Stimulated activated naive CD8-positive, alpha-beta T cell treated with anti-CD3 and anti-CD28 coated beads, Interleukin-15, Interleukin-2, amounts not matched to agents 100 ng/mL and 50 ng/mL, for 24 hours (primary cell): ENCODE measurements at regions not wholly inside any gene's neighbourhood (a gene's known extent, or its start where the extent isn't known, plus 50 kb on each side); places are given as distances from the start of the nearest gene placed in this dataset.
"Not testable (repeated sequence)": the region's sequence is repeated elsewhere in the genome, so short reads cannot be mapped to it uniquely, and the experiment has no call there.

Source experiments
- H3K27ac Mint-ChIP-seq: one replicate; pipeline ENCODE4 v1.8.0; 2021; ENCODE audit warnings: mild to moderate bottlenecking, mixed read lengths
- H3K27me3 Mint-ChIP-seq: one replicate; pipeline ENCODE4 v1.8.0; 2021; ENCODE audit warnings: mixed read lengths
- H3K36me3 Mint-ChIP-seq: one replicate; pipeline ENCODE4 v1.8.0; 2021; ENCODE audit warnings: low read depth, mixed read lengths
- H3K4me1 Mint-ChIP-seq: one replicate; pipeline ENCODE4 v1.8.0; 2021; ENCODE audit warnings: low read depth, mixed read lengths
- H3K4me3 Mint-ChIP-seq: one replicate; pipeline ENCODE4 v1.8.0; 2021; ENCODE audit warnings: mild to moderate bottlenecking, mixed read lengths
- H3K9me3 Mint-ChIP-seq: one replicate; pipeline ENCODE4 v1.8.0; 2021; ENCODE audit warnings: mixed read lengths

DNA sequence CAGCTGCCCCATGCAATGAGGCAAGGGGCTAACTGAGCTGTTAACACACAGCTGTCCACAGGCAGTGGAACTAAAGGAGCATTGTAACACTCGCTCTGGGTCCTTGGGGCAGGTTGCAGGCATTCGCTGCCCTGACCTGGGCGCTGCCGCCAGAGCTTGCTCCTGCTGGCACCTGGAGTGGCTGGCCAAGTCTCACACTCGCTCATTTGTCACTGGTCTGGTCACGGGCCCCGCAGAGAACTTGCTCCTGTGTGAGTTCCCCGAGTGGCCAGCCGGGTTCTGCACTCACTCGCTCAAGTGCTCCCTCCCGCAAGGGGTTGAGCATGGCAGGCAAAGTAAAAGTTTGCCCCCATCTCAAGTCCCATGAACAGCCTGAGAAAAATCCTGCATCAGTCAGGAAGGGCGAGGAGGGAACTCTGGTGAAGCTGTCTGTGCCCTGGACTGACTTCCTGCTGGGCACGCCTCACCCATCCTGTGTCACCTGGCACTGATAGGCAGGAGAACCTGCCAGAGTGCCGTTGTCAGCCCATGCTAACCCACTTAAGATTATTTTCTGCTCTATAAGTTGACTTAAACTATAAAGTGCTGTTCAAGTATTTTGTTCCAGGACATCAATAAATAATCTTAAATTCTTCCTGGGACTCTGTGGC lies 934.8 kb upstream of the GYPC start:
- no peaks in the 10 kb centered on the region for H3K9me3 Mint-ChIP-seq
- H3K4me3 Mint-ChIP-seq: no peak overlapping the region
- H3K27ac Mint-ChIP-seq: no peak overlapping the region
- no peaks in the 10 kb centered on the region for H3K4me1 Mint-ChIP-seq
- H3K36me3 Mint-ChIP-seq: no peaks in the 10 kb centered on the region
- no peaks in the 10 kb centered on the region for H3K27me3 Mint-ChIP-seq

- H3K9me3 Mint-ChIP-seq: peaks cover 12% of the 10 kb centered on the region
- H3K4me3 Mint-ChIP-seq: no peak overlapping the region
- no peaks in the 10 kb centered on the region for H3K36me3 Mint-ChIP-seq
- no peaks in the 10 kb centered on the region for H3K27me3 Mint-ChIP-seq
- H3K27ac Mint-ChIP-seq: no peak overlapping the region
- no peaks in the 10 kb centered on the region for H3K4me1 Mint-ChIP-seq
Observed at GRCh38 chr2:125730921-125731320, 925.0 kb upstream of the GYPC start.

- Mint-ChIP-seq H3K9me3 (peaks cover 16% of the 10 kb centered on the region), H3K4me3 (no peak overlapping the region), H3K4me1 (no peaks in the 10 kb centered on the region)
Observed at GRCh38 chr2:125736306-125736705, 919.7 kb upstream of the GYPC start.

GRCh38 chr2:125745514-125745913 lies 910.4 kb upstream of the GYPC start:
- Mint-ChIP-seq H3K27ac (no peak overlapping the region), H3K4me3 (no peak overlapping the region), H3K9me3 (no peaks in the 10 kb centered on the region), H3K36me3 (no peaks in the 10 kb centered on the region), H3K27me3 (no peaks in the 10 kb centered on the region), H3K4me1 (no peaks in the 10 kb centered on the region)

More at GRCh38 chr2:125736306-125736705, 919.7 kb upstream of the GYPC start:
- Mint-ChIP-seq H3K27me3 (no peaks in the 10 kb centered on the region), H3K27ac (no peak overlapping the region), H3K36me3 (no peaks in the 10 kb centered on the region)

GRCh38 chr2:125746321-125747164 lies 909.4 kb upstream of the GYPC start:
- Mint-ChIP-seq H3K36me3 (no peaks in the 10 kb centered on the region), H3K27ac (no peak overlapping the region), H3K4me3 (no peak overlapping the region), H3K4me1 (no peaks in the 10 kb centered on the region), H3K27me3 (no peaks in the 10 kb centered on the region), H3K9me3 (no peaks in the 10 kb centered on the region)

- Mint-ChIP-seq H3K27ac (no peak overlapping the region), H3K4me3 (no peak overlapping the region), H3K36me3 (no peaks in the 10 kb centered on the region), H3K27me3 (no peaks in the 10 kb centered on the region), H3K9me3 (no peaks in the 10 kb centered on the region), H3K4me1 (no peaks in the 10 kb centered on the region)
Observed at GRCh38 chr2:125747165-125747425, 908.9 kb upstream of the GYPC start.

DNA sequence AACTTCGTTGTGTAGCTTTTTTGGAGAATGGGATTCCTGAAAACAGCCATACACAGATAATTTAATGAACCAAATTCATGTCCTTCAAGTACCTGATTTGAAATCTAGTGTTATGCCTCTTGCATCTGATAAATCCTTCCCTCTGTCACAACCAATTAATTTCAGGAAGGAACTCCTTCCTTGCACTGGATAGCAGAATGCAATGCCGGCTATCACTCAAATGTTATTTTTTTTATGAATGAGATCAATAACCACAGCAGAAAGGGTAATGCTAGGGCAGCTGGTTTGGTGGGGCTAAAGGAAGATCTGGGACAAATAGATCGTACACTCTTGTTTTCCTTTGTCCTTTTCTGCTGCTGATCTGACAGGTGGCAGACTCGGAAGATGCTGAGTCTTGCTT lies 899.5 kb upstream of the GYPC start:
- Mint-ChIP-seq H3K36me3 (no peaks in the 10 kb centered on the region), H3K4me1 (no peaks in the 10 kb centered on the region), H3K9me3 (peaks cover 10% of the 10 kb centered on the region), H3K27me3 (no peaks in the 10 kb centered on the region), H3K27ac (no peak overlapping the region), H3K4me3 (no peak overlapping the region)

- H3K9me3 Mint-ChIP-seq: peaks cover 24% of the 10 kb centered on the region
- H3K27ac Mint-ChIP-seq: no peak overlapping the region
- no peak overlapping the region for H3K4me3 Mint-ChIP-seq
- H3K27me3 Mint-ChIP-seq: no peaks in the 10 kb centered on the region
- no peaks in the 10 kb centered on the region for H3K4me1 Mint-ChIP-seq
- no peaks in the 10 kb centered on the region for H3K36me3 Mint-ChIP-seq
Observed at GRCh38 chr2:125796784-125797183, 859.2 kb upstream of the GYPC start.

DNA sequence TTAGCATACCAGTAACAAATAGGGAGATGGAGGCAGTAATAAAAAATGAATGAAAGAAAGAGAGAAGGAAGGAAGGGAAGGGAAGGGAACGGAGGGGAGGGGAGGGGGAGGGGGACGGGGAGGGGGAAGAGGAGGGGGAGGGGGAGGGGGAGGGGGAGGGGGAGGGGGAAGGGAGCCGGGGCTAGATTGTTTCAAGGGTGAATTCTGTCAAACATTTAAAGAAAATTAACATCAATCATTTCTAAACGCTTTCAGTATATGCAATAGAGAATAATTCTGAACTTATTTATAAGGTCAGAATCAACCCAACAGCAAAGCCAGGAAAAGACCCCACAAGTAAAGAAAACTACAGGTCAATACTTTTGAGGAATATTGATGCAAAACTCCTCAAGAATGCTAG lies 858.8 kb upstream of the GYPC start:
- Mint-ChIP-seq H3K36me3 (no peaks in the 10 kb centered on the region), H3K27me3 (no peaks in the 10 kb centered on the region), H3K27ac (no peak overlapping the region), H3K9me3 (peaks cover 27% of the 10 kb centered on the region), H3K4me3 (no peak overlapping the region), H3K4me1 (no peaks in the 10 kb centered on the region)

GRCh38 chr2:125822746-125823145 lies 833.2 kb upstream of the GYPC start:
- no peak overlapping the region for H3K27ac Mint-ChIP-seq
- H3K36me3 Mint-ChIP-seq: no peaks in the 10 kb centered on the region
- H3K4me3 Mint-ChIP-seq: no peak overlapping the region
- H3K27me3 Mint-ChIP-seq: no peaks in the 10 kb centered on the region
- H3K9me3 Mint-ChIP-seq: peaks cover 4% of the 10 kb centered on the region
- H3K4me1 Mint-ChIP-seq: no peaks in the 10 kb centered on the region

DNA sequence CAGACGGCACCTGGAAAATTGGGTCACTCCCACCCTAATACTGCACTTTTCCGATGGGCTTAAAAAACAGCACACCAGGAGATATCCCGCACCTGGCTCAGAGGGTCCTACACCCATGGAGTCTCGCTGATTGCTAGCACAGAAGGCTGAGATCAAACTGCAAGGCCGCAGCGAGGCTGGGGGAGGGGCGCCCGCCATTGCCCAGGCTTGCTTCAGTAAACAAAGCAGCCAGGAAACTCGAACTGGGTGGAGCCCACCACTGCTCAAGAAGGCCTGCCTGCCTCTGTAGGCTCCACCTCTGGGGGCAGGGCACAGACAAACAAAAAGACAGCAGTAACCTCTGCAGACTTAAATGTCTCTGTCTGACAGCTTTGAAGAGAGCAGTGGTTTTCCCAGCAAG lies 830.2 kb upstream of the GYPC start:
- H3K9me3 Mint-ChIP-seq, H3K4me3 Mint-ChIP-seq, H3K27ac Mint-ChIP-seq, H3K4me1 Mint-ChIP-seq, H3K36me3 Mint-ChIP-seq, H3K27me3 Mint-ChIP-seq: not testable (repeated sequence)

GRCh38 chr2:125837128-125837527 lies 818.8 kb upstream of the GYPC start:
- H3K27me3 Mint-ChIP-seq: no peaks in the 10 kb centered on the region
- H3K36me3 Mint-ChIP-seq: no peaks in the 10 kb centered on the region
- no peak overlapping the region for H3K27ac Mint-ChIP-seq
- H3K4me1 Mint-ChIP-seq: no peaks in the 10 kb centered on the region
- H3K4me3 Mint-ChIP-seq: no peak overlapping the region
- peaks cover 15% of the 10 kb centered on the region for H3K9me3 Mint-ChIP-seq

DNA sequence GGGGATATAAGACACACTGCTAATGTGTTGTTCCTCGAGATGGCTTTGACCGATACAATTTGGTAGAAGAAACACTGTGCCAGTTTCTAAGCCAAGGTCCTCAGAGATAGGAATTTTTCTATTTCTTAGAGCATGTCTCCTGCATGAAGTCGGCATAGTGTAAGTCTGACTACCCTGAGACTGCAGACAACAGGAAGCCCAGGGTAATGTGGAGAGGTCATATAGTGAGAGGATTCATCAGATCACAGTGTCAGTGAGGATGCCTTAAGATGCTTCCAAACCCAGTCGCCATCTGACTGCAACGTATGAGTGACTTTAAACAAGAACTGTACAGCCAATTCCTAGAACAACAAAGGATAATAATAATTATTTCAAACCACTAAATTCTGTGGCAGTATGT lies 818.3 kb upstream of the GYPC start:
- Mint-ChIP-seq H3K27me3 (no peaks in the 10 kb centered on the region), H3K9me3 (peaks cover 14% of the 10 kb centered on the region), H3K27ac (no peak overlapping the region), H3K36me3 (no peaks in the 10 kb centered on the region), H3K4me3 (no peak overlapping the region), H3K4me1 (no peaks in the 10 kb centered on the region)

DNA sequence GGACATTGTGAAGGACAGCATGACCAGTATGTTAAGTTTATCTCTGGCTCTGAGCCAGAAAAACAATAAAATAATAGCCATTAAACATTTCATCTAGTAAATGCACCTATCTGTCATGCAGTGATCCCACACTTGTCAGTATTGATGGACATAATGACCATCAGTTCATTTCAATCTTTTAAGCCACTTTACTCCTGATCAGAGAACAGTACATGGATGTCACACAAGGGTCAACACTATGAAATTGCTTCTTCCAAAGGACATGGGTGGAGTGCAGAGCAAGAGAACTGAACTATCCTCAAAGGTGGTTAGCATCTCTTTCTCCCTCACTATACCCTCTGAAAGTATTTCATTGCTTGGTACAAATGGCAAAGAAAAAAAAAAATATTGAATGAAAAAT lies 816.0 kb upstream of the GYPC start:
- no peaks in the 10 kb centered on the region for H3K36me3 Mint-ChIP-seq

DNA sequence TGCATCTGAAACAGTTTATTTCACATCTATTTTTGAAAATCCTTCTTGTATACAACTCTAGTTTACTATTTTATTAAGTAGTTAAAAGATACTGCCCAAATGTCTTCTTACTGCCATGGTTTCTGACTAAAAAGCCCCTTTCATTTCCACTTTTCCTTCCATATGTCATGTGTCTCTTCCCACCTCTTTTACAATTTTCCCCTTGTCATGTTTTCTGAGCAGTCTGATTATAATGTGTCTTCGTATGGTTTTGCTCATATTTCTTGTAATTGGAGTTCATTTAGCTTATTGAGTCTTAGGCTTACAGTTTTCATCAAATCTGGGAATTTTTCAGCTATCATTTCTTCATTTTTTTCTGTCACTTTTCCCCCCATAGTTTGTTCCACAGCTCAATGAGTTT lies 813.9 kb upstream of the GYPC start:
- H3K27ac Mint-ChIP-seq: no peak overlapping the region
- no peaks in the 10 kb centered on the region for H3K27me3 Mint-ChIP-seq
- no peak overlapping the region for H3K4me3 Mint-ChIP-seq

More for the DNA sequence above, 816.0 kb upstream of the GYPC start:
- Mint-ChIP-seq H3K9me3 (peaks cover 9% of the 10 kb centered on the region), H3K27me3 (no peaks in the 10 kb centered on the region), H3K4me1 (no peaks in the 10 kb centered on the region), H3K27ac (no peak overlapping the region), H3K4me3 (no peak overlapping the region)

GRCh38 chr2:125850541-125850940 lies 805.4 kb upstream of the GYPC start:
- H3K27me3 Mint-ChIP-seq: no peaks in the 10 kb centered on the region
- no peak overlapping the region for H3K4me3 Mint-ChIP-seq
- no peaks in the 10 kb centered on the region for H3K36me3 Mint-ChIP-seq
- H3K9me3 Mint-ChIP-seq: peaks cover 7% of the 10 kb centered on the region
- no peaks in the 10 kb centered on the region for H3K4me1 Mint-ChIP-seq
- H3K27ac Mint-ChIP-seq: no peak overlapping the region

More for the DNA sequence above, 813.9 kb upstream of the GYPC start:
- Mint-ChIP-seq H3K36me3 (no peaks in the 10 kb centered on the region), H3K9me3 (peaks cover 9% of the 10 kb centered on the region), H3K4me1 (no peaks in the 10 kb centered on the region)
